Adipocyte (in vitro differentiated cells): ENCODE measurements at regions not wholly inside any gene's neighbourhood (a gene's known extent, or its start where the extent isn't known, plus 50 kb on each side); places are given as distances from the start of the nearest gene placed in this dataset.
A peak's percentile ranks its signal among the peaks of the same experiment; 100 is the strongest.

Experiments
- DNase-seq: peaks from one replicate; pipeline ENCODE4 v3.0.0-alpha.2; 2015; ENCODE audit warnings: low read depth
- H3K27me3 ChIP-seq: replicated peaks from 2 replicates; pipeline ENCODE4 v1.7.0; 2013; ENCODE audit warnings: mild to moderate bottlenecking, low read length, moderate library complexity; ENCODE audit not compliant: control insufficient read depth, insufficient read depth
- H3K36me3 ChIP-seq: 2 replicates; pipeline ENCODE4 v1.7.0; 2013; ENCODE audit warnings: low read length, mild to moderate bottlenecking, moderate library complexity; ENCODE audit not compliant: control insufficient read depth, insufficient read depth, severe bottlenecking
- H3K4me1 ChIP-seq: 2 replicates; pipeline ENCODE4 v1.7.0; 2013; ENCODE audit warnings: mild to moderate bottlenecking, low read length, moderate library complexity; ENCODE audit not compliant: control insufficient read depth, insufficient read depth
- H3K4me3 ChIP-seq: 2 replicates; pipeline ENCODE4 v1.7.0; 2013; ENCODE audit warnings: mild to moderate bottlenecking, low read length, moderate library complexity
- H3K9ac ChIP-seq: 2 replicates; pipeline ENCODE4 v1.7.0; 2013; ENCODE audit warnings: mild to moderate bottlenecking, low read length, moderate library complexity
- H3K9me3 ChIP-seq: 2 replicates; pipeline ENCODE4 v1.7.0; 2013; ENCODE audit warnings: mild to moderate bottlenecking, low read length, moderate library complexity; ENCODE audit not compliant: control insufficient read depth

DNA sequence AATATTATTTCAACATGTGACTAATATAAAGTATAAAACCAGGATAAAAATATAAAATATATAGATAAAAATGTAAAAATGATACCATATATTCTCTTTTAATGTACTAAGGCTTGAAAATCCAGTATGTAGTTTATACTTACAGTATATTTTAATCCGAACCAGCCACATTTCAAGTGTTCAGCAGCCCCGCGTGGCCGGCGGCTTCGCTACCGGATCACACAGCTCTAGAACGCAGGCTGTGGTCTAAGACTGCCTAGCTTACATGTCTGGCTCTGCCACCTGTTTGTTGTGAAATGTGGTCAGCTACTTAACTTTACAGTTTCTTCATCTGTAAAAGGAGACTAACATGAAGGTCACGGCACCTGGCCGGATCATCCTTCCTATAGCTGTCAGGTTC, 189.7 kb upstream of the TBX3 start:
- Histone ChIP-seq H3K27me3 (no peaks in the 10 kb centered on the region), H3K4me3 (no peak overlapping the region), H3K4me1 (peaks cover 8% of the 10 kb centered on the region), H3K9me3 (no peaks in the 10 kb centered on the region), H3K36me3 (no peaks in the 10 kb centered on the region), H3K9ac (no peak overlapping the region)
- no peak for DNase-seq

DNA sequence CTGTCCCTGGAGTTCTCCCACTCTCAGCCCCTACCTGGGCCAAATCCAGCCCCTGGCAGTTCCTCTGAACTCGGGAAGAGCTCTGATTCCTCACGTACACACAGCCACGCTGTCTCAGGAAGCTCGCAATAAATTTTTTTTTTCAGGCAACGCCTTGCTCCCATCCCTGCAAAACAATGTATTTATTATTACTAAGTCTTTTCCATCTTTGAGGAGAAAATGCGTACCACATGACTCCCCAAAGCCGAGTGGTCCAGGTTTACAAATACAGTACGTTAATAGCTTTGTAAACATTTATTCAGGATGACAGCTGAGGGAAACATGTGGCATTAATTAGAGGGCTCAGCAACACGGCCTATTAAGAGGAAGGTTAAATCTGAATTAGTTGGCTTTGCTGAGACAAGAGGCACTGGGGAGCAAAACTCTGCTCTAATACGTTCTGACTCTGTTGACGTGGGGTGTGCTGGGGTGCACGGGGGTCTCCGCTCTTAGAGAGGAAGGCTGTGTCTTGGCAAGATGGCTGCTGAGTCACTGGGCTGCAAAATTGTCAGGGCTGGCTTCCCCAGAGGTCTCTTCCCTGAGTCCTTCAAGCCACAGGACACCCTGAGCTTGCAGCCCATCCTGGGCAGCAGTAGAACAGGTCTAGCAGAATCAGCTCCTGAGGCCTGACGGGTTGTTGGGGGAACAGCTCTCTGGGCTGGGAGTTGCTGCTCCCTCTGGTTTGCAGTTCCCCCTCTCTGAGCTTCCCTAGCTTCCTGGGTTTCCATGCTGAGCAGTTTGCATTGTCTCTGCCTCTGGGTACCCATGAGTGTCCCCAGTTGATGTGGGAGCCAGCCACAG, 185.2 kb upstream of the TBX3 start:
- H3K27me3 ChIP-seq = no peaks in the 10 kb centered on the region
- no peaks in the 10 kb centered on the region for H3K36me3 ChIP-seq
- peak overlapping the region; percentile 4 for H3K9ac ChIP-seq
- peak; percentile 80 for DNase-seq
- H3K9me3 ChIP-seq = no peaks in the 10 kb centered on the region
- peaks cover 8% of the 10 kb centered on the region for H3K4me1 ChIP-seq
- peak overlapping the region; percentile 3 for H3K4me3 ChIP-seq

DNA sequence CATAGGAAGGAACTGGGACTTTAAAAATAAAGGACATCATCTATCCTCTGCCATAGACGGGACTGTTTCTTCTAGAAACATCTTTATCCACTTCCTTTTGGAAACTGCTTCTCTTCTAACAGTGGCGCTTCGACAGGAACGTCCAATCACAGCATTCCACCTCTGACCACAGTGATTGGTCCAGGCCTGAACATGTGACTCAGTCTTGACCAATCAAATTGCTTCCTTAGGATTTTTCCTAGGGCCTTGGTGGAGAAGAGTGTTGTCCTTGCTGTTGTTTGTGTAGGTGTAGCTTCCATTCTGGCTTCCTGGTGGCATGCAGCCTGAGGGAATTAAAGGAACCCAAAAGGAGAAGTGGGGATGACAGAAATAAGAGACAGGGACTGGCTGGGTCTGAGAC, 182.4 kb upstream of the TBX3 start:
- H3K9me3 ChIP-seq = no peaks in the 10 kb centered on the region
- no peak overlapping the region for H3K4me3 ChIP-seq
- peaks cover 8% of the 10 kb centered on the region for H3K4me1 ChIP-seq
- DNase-seq = no peak
- H3K27me3 ChIP-seq = no peaks in the 10 kb centered on the region
- H3K36me3 ChIP-seq = no peaks in the 10 kb centered on the region
- H3K9ac ChIP-seq = no peak overlapping the region

DNA sequence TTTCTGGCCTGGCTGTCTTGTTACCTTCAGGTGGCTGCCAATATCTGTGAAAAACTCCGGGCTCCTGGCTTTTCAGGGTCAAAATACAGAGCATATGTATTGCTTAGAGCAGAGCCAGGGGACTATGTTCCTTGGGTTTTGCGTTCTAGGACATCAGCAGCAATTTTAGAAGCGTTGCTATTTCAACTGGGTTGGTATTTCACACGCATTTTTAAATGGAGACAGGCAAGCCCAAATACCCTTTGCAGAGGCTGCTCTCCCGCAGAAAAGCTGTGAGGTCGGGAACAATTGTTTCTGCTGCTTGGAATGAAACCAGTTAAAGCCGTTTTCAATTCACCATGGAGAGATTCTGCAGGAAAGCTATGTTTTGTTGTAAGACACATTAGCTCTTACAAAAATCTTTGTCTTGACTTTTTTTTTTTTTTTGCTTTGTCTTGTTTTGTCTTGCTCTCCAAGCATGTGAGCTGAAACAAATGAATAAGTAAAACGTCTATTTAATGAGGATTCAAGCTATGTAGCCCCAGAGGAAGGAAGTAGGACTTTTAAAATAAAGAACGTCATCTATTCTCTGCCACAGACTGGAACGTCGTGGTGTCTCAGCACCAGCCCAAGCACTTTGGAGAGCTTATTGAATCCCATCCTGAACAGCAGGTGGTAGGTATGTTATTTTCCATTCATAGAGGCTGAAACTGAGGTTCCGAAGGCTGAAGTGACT, 181.0 kb upstream of the TBX3 start:
- Histone ChIP-seq H3K9ac (no peak overlapping the region), H3K36me3 (no peaks in the 10 kb centered on the region), H3K27me3 (no peaks in the 10 kb centered on the region), H3K4me3 (no peak overlapping the region), H3K4me1 (peaks cover 8% of the 10 kb centered on the region), H3K9me3 (no peaks in the 10 kb centered on the region)
- no peak for DNase-seq

DNA sequence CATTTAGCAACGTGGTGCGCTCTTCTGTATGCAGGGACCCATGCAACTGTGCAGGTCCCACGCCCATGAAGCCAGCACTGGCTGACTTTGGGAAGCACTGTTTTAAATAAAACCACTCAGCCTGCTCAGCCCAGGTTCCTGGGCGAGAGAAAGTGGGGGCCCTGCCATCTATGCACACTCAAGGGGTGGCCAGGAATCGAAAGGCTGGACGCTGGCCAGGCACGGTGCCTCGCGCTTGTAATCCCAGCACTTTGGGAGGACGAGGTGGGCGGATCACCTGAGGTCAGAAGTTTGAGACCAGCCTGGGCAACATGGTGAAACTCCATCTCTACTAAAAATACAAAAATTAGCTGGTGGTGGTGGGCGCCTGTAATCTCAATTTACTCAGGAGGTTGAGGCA, 179.9 kb upstream of the TBX3 start:
- Histone ChIP-seq H3K27me3 (no peaks in the 10 kb centered on the region), H3K9ac (no peak overlapping the region), H3K36me3 (no peaks in the 10 kb centered on the region), H3K9me3 (no peaks in the 10 kb centered on the region), H3K4me1 (peaks cover 2% of the 10 kb centered on the region), H3K4me3 (no peak overlapping the region)
- DNase-seq = no peak

DNA sequence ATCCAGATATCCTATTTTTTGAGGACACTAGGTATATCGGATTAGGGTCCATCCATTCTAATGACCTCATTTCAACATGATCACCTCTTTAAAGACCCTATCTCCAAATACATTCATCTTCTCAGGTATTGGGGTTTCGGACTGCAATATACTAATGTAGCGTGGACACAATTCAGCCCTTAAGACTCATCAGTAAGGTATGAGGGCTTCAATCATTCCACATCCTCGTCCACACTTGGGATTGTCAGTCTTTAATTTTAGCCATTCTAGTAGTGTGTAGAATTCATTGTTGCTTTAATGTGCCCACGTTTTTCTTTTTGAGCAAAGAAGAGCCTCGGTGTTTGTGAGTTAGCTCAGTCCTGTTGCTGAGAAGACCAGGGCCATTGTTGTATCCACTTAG, 177.0 kb upstream of the TBX3 start:
- Histone ChIP-seq H3K27me3 (no peaks in the 10 kb centered on the region), H3K4me3 (no peak overlapping the region), H3K9me3 (no peaks in the 10 kb centered on the region)

DNA sequence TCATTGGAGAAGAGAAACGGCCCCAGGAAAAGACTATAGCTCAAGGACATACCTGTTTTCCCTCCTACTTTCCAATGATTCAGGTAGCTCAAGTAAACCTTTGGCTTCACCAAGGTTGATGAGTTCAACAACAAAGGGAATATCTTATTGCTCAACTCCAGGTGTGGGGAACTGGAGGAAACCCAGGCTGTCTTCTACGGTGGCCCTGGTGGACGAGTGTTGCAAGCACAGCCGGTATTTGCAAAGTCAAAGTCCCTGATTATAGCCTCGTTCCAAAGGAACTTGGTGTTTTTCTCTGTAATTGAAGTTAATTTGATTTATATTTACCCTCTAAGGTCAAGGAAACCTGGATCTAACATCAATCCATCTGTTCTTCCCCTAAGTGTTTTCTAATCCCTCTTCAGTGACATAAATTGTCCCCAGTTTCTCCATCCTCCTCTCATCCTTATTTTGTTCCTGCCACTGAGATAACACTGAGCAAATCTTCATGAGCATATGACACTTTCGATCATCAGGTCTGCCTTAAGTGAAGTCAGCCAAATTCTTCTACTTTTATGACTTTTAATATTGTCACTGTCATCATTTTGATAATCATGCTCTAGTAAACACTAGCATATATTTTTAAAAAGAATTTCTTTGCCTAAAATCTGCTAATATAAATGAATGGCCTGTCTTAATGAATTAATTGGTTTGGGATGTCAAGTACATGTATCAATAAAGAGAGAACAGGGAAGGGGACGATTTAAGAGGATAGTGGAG, 174.6 kb upstream of the TBX3 start:
- DNase-seq = no peak
- Histone ChIP-seq H3K9ac (no peak overlapping the region), H3K36me3 (no peaks in the 10 kb centered on the region), H3K4me1 (no peaks in the 10 kb centered on the region), H3K27me3 (no peaks in the 10 kb centered on the region), H3K9me3 (peaks cover 7% of the 10 kb centered on the region), H3K4me3 (no peak overlapping the region)

More for the DNA sequence above, 177.0 kb upstream of the TBX3 start:
- H3K9ac ChIP-seq = no peak overlapping the region
- DNase-seq = no peak
- H3K36me3 ChIP-seq = no peaks in the 10 kb centered on the region
- H3K4me1 ChIP-seq = no peaks in the 10 kb centered on the region

DNA sequence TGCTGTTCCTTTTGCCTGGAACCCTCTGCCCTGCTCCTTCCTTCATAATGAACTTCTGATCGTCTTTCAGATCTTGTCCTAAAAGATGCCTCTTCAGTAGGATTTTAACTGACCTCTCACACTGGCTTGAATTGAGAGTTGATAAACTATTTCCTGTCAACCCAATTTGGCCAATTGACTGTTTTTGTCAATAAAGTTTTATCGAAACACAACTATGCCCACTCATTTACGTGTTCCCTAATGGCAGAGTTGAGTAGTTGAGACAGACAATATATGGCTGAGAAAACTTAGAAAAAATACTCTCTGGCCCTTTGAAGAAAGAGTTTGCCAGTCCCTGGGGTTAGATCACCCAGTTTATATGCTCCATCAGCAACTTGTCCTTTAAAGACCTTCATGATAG, 171.7 kb upstream of the TBX3 start:
- Histone ChIP-seq H3K9me3 (peaks cover 7% of the 10 kb centered on the region), H3K36me3 (no peaks in the 10 kb centered on the region), H3K4me1 (no peaks in the 10 kb centered on the region), H3K9ac (no peak overlapping the region), H3K4me3 (no peak overlapping the region), H3K27me3 (no peaks in the 10 kb centered on the region)
- DNase-seq = no peak

DNA sequence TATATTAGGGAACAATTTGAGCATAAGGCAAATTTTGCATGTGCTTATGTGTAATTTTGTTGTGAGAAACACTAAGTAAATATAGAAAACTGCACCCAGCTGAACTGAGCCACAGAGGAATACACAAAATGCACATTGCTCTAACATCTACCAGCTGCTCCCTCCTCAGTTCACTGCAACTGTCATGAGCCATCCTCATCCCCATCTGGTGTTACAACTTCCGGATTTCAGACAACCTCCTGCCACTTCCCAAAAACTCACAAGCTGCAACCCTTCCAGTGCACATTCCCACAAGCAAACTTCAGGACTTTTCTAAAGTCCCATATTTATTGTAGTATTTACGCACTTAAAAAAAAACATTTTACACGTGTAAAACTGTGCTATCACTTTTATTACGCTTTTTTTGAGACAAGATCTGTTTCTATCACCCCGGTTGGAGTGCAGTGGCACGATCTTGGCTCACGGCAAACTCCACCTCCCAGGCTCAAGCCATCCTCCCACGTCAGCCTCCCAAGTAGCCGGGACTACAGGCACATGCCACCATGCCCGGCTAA, 169.1 kb upstream of the TBX3 start:
- no peak for DNase-seq

DNA sequence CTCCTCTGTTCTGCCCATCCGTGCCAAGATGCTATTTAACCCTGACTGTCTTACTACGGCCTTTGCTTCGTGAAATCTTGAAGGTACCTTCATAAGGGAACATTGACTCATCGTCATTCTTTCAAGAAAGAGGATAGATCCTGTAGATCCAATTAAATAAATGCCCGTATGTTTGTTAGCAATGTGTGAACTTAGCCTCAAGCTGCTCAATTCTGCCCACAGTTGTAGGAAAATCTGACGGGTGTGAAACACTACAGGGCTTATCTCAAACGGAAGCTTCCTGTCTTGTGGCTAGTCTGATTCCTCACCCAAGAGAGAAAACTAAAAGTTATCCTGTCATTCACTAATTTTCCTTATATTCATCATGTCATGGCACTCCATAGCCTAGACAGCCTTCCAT, 168.0 kb upstream of the TBX3 start:
- Histone ChIP-seq H3K9ac (no peak overlapping the region), H3K36me3 (no peaks in the 10 kb centered on the region), H3K4me1 (peaks cover 14% of the 10 kb centered on the region), H3K27me3 (no peaks in the 10 kb centered on the region), H3K4me3 (no peak overlapping the region), H3K9me3 (peaks cover 7% of the 10 kb centered on the region)
- no peak for DNase-seq

More for the DNA sequence above, 169.1 kb upstream of the TBX3 start:
- H3K4me3 ChIP-seq = no peak overlapping the region
- peaks cover 7% of the 10 kb centered on the region for H3K9me3 ChIP-seq
- H3K36me3 ChIP-seq = no peaks in the 10 kb centered on the region
- peaks cover 11% of the 10 kb centered on the region for H3K4me1 ChIP-seq
- H3K9ac ChIP-seq = no peak overlapping the region
- H3K27me3 ChIP-seq = no peaks in the 10 kb centered on the region
